GM12874 (cell line): ENCODE measurements at regions not wholly inside any gene's neighbourhood (a gene's known extent, or its start where the extent isn't known, plus 50 kb on each side); places are given as distances from the start of the nearest gene placed in this dataset.

ENCODE experiments used
- TF ChIP-seq, protein P1 (sequence below): IDR thresholded peaks from 2 replicates; pipeline ENCODE4 v1.5.1; 2011; ENCODE audit warnings: low read depth, mild to moderate bottlenecking, control low read depth, low read length, moderate library complexity; ENCODE audit not compliant: insufficient read depth

DNA sequence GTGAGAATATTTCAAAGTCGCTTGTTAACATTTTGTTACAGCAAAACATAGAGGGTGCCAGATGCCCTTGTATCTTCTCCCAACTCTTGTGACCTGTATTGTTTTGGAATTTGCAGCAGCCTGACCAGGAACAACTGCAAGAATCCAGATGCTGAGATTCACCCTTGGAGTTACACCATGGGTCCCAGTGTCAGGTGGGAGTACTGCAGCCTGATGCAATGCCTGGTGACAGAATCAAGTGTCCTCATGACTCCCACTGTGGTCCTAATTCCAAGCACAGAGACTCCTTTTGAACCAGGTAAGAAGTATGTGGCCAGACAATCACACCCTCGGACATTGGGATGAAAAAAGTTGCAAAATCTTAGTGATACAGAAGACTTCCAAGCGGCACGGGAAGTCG is 79.6 kb upstream of the MAP3K4 start:
- TF ChIP-seq, protein P1, sequence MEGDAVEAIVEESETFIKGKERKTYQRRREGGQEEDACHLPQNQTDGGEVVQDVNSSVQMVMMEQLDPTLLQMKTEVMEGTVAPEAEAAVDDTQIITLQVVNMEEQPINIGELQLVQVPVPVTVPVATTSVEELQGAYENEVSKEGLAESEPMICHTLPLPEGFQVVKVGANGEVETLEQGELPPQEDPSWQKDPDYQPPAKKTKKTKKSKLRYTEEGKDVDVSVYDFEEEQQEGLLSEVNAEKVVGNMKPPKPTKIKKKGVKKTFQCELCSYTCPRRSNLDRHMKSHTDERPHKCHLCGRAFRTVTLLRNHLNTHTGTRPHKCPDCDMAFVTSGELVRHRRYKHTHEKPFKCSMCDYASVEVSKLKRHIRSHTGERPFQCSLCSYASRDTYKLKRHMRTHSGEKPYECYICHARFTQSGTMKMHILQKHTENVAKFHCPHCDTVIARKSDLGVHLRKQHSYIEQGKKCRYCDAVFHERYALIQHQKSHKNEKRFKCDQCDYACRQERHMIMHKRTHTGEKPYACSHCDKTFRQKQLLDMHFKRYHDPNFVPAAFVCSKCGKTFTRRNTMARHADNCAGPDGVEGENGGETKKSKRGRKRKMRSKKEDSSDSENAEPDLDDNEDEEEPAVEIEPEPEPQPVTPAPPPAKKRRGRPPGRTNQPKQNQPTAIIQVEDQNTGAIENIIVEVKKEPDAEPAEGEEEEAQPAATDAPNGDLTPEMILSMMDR = no peak

DNA sequence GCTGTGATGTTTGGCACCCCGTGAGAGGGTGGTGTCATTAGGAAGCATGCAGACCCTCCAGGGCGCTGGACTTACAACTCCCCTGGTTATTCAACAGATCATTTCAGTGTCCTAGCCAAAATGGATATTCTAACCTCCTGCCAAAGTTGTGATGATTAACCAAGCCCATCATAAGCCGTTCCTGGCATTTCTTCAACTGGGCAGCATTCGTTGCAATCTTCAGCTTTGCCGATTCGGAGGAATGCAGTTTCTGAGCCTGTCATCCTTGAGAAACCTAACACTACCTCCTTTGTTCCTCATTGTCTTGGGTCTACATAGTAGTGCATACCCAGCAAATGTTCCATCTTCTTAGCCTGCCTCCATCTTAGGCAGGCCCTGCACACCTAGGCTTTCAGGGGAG is 79.2 kb upstream of the MAP3K4 start:
- TF ChIP-seq, protein P1 = no peak

DNA sequence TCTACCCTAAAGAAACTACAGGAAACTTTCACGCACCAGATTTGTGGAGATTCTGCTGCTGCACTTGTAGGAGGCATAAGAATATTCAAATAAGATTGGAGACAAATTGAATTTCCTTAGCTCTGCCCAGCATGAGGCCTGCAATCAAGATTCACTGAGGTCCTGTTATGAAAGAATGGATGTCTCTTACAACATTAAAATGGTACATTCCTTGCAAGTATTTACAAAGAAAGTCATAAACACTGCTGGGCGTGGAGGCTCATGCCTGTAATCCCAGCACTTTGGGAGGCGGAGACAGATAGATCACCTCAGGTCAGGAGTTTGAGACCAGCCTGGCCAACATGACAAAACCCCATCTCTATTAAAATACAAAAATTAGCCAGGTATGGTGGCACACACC is 74.0 kb upstream of the MAP3K4 start:
- TF ChIP-seq, protein P1 = no peak

DNA sequence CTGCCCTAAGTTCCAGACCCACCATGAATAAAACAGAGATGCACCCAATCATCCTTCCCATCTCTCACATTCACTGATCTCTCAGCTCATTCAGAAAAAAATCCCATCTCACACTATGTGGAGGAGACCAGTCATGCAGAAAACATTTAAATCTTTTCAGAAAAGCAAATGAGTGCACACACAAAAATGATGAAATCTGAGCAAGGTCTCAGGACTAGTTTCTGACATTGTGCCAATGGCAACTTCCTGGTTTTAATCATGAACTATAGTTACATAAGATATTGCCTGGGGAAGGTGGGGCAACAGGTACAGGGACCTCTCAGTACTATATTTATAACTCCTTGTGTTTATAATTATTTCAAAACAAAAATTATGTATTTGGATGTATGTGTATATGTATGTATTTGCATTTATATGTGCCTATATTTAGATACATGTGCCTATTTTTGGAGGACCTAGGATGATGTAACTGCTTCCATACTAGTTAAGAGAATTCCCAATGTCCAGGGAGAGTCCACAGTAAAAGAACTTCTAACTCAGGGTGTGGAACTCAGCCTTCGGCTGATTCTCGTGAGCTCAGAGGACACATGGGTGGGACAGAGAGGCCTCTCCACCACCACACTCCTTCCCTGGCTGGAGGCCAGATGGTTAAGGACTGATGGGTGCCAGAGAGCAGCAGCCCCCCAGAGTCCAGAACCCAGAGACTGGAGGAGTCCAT is 71.7 kb upstream of the MAP3K4 start:
- TF ChIP-seq, protein P1 = no peak

DNA sequence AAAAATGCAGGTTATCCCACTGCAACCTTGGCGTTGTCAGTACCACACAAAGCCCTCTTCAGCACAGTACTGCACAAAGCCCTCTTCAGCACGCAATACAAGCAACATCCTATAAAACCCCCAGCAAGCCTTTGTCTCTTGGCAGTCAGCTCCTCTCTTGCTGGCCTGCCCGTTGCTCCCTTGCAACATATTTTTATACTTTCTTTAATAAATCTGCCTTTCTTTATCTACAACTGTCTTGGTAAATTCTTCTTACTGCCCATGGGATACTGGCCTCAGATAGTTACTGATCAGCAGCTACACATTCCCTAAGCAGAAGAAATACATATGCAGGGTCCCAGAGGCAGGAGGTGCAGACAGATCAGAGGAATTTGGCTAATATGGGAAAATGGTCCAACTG is 70.5 kb upstream of the MAP3K4 start:
- TF ChIP-seq, protein P1 = no peak

DNA sequence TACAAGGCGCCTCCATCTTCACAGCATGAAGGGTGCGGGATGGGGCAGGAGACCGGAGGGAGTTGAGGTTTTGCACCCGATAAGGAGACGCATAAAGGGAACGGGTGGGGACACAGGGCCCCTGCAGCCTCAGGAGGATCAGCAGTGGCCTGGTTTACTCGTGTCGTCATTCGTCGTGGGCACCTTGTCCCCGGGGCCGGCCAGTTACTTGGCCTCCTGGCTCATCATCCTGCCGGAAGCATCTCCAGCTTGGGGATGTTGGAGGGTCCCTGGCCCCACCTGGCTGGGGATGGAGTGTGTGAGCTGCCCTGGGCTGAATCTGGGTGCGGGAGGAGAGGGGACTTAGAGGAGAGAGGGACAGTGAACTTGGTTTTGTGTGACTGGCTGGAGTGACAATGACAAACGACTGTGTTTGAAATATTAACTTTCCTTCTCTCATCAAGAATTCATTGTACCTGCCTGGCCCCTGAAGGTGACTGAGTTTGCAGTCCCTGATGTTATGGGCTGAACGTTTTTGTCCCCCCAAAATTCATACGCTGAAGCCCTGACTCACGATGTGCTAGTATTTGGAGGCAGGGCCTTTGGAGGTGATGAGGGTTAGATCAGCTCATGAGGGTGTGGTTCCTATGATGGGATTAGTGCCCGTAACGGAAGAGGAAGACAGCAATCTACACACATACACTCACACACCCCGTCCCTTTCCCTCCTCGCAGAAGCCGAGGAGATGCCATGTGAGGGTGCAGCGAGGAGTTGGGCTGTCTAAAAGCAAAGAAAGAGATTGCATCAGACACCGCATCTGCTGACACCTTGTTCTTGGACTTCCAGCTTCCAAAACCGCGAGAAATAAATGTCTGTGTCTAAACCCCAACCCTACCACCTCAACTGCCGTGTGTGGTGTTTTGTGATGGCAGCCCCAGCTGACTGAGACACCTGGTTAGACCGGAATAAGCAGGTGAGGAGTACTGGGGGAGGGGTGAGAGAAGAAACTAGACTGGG is 65.0 kb upstream of the MAP3K4 start:
- TF ChIP-seq, protein P1 = no peak

DNA sequence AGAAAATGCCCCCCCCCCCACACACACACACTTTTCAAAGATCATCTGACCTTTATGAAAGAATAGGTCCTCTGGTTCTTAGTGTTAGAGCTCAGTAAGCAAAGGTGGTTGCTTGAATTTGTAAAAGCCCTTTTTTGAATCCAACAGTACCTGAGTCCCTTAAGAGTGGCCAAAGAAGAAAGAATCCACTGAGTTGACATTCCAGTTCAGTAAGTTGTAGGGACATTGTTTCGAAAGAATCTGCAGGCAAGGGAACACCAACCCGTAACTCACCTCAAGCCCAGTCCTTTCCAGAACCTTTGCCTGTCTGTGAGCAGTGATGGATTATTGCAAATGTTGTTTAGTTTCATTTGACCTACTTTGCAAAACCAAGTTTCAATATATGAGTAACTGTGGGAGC is 64.2 kb upstream of the MAP3K4 start:
- TF ChIP-seq, protein P1 = no peak
